Fibroblast of skin of left quadriceps (primary cell): ENCODE measurements at regions not wholly inside any gene's neighbourhood (a gene's known extent, or its start where the extent isn't known, plus 50 kb on each side); places are given as distances from the start of the nearest gene placed in this dataset.

ENCODE experiments used
- DNase-seq, 2 experiments: peaks; one replicate each; pipeline ENCODE4 v3.0.0-alpha.2; 2013; ENCODE audit warnings: low read depth in 2 of 2

DNA sequence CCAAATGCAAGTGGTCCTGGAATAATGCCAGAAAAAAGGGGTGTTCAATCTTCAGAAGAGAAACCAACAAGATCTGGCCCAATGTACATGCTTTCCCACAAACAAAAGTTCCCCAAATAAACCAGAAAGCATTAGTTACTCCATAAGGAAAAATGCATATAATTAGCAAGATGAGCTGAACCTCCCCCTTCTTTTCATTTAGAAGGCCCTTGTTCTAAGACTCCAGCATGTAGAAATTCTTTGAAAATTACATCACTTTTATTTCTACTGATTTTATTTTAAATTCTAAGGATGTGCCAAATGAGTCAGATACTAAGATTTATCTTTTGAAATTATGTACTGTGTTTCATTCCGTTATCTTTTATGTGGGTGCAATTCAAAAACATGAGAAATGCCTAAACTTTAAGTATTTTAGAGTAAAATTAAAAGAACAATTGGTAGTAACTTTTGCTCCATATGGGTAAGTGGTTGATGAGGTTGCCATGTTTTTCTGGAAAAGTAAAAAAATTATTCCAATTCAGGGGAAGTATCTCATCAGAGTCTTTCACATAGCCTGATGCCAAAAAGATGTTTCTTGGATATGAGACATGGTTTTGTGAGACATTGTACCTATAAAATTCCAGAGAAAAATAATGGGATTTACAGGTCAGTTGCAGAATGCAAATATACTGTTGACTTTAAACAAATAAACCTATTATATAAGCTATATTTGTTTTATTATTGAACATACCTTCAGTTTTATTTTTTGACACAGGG lies 106.5 kb upstream of the CCDC112 start:
- peak; percentile 63 to 68 for DNase-seq

- DNase-seq: no peak
These were observed 105.6 kb upstream of the CCDC112 start for GRCh38 chr5:115402092-115402491.

DNA sequence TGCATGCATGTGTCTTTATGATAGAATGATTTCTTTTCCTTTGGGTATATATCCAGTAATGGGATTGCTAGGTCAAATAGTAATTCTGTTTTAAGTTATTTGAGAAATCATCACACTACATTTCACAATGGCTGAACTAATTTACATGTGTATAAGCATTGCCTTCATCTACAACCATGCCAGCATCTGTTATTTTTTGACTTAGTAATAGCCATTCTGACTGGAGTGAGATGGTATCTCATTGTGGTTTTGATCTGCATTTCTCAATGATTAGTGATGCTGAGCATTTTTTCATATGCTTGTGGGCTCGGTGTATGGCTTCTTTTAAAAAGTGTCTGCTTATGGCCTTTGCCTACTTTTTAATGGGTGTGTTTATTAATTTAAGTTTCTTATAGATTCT lies 102.3 kb upstream of the CCDC112 start:
- peak; percentile 93 to 94 for DNase-seq

DNA sequence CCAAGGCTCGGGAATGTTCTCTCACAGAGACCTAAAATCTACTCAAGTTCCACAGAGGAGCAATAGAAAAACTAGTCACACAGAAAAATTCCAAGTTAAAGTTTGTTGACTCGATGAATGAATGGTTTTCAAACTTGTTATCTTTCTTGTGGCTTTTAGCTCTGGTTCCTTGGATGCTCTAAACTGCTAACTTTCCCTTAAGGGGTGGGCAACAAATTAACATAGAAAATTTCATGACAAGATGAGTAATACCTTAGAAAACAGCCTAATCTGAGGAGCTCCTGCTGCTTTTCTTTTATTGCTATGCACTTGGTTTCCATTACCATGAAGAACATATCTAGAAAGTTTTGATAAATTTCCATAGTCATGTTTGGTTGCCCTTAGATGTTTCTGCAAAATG lies 100.2 kb upstream of the CCDC112 start:
- peak in 1 of 2 experiments; percentile 51 for DNase-seq

DNA sequence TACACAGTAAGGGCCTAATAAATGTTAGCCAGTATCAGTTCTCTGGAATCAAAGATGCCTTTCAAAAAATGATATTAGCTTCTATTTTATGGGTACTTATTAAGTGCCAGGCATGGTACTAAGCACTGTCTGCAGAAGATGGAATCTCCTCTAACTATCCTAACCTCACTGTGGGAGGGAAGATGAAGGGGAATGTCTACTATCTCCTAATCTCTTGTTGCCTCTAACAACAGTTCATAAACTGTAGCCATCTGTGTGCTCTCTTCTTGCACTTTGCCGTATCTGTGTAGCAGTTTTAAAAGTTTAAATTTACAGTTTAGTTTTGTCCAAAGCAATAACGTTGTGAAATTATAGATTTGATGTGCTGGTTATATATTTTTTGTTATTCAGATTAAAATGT lies 99.6 kb upstream of the CCDC112 start:
- no peak for DNase-seq

DNA sequence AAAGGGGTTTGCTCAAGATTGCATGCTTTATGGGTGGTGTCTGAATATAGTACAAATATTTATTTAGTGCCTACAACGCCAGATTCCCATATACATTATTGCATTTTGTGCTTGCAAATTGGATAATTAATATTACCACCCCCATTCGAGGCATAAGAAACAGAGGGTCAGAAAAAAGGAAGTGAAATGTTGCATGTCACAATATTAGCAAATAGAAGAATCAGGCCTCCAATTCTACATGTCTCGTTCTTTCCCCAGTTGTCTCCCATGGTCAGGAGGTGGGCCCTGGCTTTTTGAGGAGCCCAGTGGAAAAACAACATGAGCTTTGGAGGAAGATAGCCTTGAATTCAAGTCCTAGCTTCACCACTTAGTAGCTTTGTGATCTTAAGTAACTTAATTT lies 98.1 kb upstream of the CCDC112 start:
- DNase-seq: no peak

GRCh38 chr5:115393239-115393638 lies 96.8 kb upstream of the CCDC112 start:
- DNase-seq: no peak

DNA sequence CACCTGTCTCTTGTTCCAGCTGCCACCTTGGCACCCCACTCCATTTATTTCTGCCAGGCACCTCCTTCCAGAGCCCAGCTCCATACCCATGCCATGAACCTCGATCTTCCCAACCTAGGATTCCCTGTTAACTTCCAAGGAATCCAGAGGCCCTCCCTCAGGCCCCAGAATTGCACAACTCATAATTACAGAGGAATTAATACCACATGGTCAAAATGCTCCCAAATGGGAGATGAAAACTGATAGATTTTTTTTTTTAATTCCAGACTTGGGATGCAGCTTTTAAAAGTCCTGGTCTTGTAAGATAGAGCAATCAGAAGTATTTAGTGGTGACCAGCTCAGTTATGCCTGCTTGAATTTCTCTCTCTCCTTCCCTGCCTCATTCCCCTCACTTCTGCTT lies 96.2 kb upstream of the CCDC112 start:
- peak; percentile 75 to 78 for DNase-seq

DNA sequence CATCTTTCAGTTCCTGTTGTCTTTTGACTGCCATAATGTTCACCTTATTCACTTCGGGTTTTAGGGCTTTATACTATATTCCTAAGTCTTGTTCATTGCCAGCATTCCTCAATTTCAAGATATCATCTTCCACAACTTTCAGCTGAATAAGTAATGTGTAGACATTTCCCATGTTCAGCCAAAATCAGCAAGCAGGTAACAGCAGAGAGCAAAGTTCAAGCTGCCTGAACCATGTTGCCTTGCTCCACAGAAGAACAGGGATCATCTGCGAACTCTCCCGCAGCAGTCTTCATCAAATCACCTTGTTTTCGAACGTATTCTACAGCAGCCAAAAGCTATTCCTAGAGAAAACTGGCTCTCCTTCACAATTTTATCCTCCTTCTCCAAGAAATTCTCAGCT lies 95.3 kb upstream of the CCDC112 start:
- DNase-seq: no peak

- DNase-seq: no peak
These were observed 93.4 kb upstream of the CCDC112 start for GRCh38 chr5:115389799-115390382.

DNA sequence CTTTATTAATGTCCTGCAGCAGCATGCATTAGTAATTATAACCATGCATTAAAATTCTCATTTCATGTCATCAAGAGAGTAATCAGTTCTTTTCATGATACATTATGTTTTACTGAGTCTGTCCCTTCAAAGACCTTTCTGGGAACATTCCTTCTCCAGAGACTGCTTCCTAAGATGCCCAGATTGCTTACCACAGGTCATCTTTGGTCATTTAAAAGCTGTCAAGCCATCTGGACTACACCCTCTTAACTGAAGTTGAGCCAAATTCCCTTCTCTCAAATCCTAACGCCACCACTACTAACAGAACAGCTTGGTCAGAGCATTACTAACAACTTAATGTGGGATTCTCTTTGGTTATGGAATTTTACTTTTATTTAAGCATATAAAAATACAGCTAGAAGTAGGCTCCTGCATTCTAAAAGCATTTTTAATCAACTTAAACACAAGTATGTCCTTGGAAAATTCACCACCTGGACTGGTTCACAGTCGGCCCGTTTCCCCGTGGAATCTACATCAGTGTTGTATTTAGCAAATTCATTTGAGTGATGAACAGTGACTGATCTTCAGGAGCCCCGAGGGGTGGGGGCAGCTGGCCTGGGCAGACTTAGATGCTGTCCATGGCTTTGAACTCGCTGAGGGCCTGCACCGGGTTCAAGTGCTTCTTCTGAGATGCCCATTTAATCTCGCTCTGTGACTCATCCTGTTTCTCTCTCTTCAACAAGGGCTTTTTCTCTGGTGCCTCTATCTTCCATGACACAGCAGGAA lies 92.8 kb upstream of the CCDC112 start:
- DNase-seq: no peak

DNA sequence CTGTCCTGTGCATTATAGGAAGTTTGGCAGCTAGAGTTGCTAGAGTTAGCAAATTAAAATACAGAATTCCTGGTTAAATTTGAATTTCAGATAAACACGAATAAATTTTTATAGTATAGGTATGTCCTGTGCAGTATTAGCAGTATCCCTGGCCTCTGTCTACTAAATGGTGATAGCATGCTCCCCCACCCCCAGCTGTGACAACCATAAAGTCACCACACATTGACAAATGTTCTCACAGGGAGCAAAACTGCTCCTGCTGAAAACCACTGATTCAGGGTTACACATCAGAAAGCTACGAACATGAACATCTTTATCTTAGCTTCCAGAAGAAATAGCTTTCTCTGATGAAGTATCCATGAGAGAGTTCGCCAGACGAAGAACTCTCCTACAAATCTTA lies 91.8 kb upstream of the CCDC112 start:
- DNase-seq: no peak

- DNase-seq: no peak
These were observed 91.4 kb upstream of the CCDC112 start for GRCh38 chr5:115387816-115388215.

- DNase-seq: no peak
These were observed 90.2 kb upstream of the CCDC112 start for GRCh38 chr5:115386657-115387056.

- no peak for DNase-seq
These were observed 88.3 kb upstream of the CCDC112 start for GRCh38 chr5:115384587-115385375.

GRCh38 chr5:115382989-115383388 lies 86.5 kb upstream of the CCDC112 start:
- no peak for DNase-seq

- DNase-seq: no peak
These were observed 85.6 kb upstream of the CCDC112 start for GRCh38 chr5:115381911-115382662.

GRCh38 chr5:115379622-115380344 lies 83.3 kb upstream of the CCDC112 start:
- DNase-seq: no peak

GRCh38 chr5:115378754-115379153 lies 82.3 kb upstream of the CCDC112 start:
- DNase-seq: no peak

GRCh38 chr5:115377468-115378217 lies 81.2 kb upstream of the CCDC112 start:
- DNase-seq: peak; percentile 83 to 86
